22Rv1 (cell line): ENCODE measurements at regions not wholly inside any gene's neighbourhood (a gene's known extent, or its start where the extent isn't known, plus 50 kb on each side); places are given as distances from the start of the nearest gene placed in this dataset.

Source experiments
- ZFX ChIP-seq: fragments of 450-650 bp; IDR thresholded peaks from 2 replicates; pipeline ENCODE4 v1.6.1; 2017; ENCODE audit warnings: antibody characterized with exemption, borderline replicate concordance
- TF ChIP-seq, protein P1 (sequence below): fragments of 450-650 bp; IDR thresholded peaks from 2 replicates; pipeline ENCODE4 v1.5.1; 2017; ENCODE audit warnings: mild to moderate bottlenecking

DNA sequence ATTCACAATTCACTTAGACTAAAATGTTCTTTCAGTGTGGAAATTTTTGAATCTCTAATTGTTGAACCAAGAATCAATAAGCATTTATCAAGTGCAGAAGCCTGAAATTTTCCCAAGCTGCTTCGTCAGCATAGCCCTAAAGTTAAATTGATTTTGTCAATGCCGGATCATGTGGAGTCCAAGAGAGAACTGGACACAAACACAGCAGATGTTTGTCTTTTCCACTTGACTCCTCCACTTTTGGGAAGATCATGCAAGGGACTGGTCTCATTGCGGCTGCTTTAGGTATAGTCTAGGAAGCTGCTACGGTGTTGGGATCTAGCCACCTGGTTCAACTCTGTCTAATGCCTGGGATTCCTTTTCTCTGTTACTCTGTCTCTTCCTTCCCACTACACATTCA, 95.7 kb downstream of the CYB561 start:
- TF ChIP-seq, protein P1, sequence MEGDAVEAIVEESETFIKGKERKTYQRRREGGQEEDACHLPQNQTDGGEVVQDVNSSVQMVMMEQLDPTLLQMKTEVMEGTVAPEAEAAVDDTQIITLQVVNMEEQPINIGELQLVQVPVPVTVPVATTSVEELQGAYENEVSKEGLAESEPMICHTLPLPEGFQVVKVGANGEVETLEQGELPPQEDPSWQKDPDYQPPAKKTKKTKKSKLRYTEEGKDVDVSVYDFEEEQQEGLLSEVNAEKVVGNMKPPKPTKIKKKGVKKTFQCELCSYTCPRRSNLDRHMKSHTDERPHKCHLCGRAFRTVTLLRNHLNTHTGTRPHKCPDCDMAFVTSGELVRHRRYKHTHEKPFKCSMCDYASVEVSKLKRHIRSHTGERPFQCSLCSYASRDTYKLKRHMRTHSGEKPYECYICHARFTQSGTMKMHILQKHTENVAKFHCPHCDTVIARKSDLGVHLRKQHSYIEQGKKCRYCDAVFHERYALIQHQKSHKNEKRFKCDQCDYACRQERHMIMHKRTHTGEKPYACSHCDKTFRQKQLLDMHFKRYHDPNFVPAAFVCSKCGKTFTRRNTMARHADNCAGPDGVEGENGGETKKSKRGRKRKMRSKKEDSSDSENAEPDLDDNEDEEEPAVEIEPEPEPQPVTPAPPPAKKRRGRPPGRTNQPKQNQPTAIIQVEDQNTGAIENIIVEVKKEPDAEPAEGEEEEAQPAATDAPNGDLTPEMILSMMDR, result no peak
- no peak for TF ChIP-seq ZFX
